GM19043 (cell line): ENCODE measurements at regions not wholly inside any gene's neighbourhood (a gene's known extent, or its start where the extent isn't known, plus 50 kb on each side); places are given as distances from the start of the nearest gene placed in this dataset.
A peak's percentile ranks its signal among the peaks of the same experiment; 100 is the strongest.
"Not testable (repeated sequence)": the region's sequence is repeated elsewhere in the genome, so short reads cannot be mapped to it uniquely, and the experiment has no call there.

Experiments
- ATAC-seq: cut with Tn5 transposase; IDR thresholded peaks from one replicate; pipeline ENCODE4 v1.9.1; 2021; ENCODE audit warnings: low read depth; ENCODE audit not compliant: unreplicated experiment

DNA sequence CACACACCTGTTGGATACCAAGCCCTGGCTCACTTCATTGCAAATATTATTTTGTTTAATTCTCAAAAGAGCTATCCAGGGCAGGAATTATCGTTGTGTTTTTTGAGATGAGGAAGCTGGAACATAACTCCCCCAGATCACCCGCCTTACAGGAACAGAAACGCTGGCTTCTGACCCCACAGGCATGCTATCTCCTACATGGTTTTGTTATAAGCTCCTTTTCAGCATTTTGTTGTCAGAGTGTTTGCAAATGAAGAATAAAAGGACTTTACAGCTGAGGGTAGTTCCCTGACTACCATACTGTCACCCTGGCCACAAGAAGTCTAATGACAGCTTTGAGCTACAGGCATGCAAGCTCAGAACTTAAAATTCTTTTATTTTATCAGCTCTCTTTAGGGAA, 62.0 kb upstream of the MRPS9 start:
- no peak for ATAC-seq

DNA sequence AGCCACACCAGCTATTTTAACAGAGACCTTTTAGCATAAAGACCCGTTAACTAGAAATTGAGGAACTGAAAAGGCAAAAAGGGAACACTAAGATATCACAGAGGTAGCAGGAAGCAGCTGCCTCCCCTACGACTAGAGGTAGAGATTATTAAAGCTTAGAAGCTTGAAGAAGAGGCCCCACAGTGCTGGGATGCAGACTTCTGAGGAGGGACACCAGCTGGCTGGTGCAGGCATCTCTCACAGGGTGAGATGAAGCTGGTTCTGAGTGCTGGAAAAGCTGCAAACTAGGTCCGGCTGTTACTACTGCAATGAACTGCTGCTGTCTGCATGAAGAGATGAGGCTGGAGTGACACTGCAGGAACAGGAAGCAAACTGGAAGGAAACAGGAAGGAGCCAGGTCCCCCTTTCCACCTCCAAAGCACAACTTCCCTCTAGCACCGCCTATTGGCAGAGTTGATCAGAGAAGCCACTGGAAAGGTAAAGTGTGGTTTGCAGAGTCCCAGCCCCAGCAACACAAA, 61.2 kb upstream of the MRPS9 start:
- ATAC-seq, result peak; percentile 96

DNA sequence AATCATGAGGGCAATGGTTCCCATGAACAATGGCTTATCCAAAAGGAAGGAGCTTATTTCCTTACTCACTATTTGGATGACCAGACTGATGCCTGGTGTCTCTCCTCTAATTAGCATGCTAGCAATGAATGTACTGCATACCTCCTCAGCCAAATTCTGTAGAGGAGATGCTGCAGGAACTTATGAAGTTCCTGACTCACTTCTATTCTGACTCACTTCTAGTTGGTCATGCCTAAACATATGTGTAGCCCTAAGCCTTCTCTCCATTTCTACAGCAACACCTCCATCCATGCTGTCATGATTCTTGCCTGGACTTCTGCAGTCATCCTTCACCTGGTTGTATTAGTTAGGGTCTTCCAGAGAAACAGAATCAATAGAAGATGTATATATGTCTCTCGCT, 59.9 kb upstream of the MRPS9 start:
- no peak for ATAC-seq

DNA sequence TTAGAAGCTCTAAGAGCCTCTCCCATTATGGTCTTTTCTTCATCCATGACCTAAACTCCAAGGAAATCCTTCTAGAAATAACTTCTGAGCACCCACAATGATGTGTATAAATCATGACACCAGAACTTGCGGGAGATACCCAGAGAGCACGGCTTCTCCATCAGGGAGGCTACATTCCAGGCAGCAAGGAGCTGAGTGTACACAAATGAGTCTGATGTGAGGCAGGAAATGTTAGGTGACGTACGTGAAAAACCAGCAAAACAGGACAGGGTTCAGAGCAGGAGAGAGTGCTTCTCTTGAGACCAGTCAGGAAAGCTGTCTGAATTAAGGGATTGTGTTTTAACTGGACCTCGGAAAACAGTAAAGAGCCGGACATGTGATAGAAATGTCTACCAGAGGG, 58.1 kb upstream of the MRPS9 start:
- ATAC-seq, result not testable (repeated sequence)

DNA sequence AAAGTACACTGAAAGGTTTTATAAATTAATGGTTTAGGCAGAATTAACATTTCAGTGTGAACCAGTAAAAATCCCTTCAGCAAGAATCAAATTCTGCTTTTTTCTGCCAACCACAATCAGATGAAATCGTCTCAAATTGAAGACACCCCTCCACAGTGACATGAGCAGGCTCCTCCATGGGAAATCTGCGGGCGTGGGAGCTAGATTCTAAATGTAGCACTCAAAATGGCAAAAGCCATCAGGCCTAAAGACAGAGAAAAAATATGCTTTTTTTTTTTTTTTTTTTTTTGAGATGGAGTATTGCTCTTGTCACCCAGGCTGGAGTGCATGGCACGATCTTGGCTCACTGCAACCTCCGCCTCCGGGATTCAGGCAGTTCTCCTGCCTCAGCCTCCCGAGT, 55.8 kb upstream of the MRPS9 start:
- no peak for ATAC-seq
